ENCODE measurements at regions not wholly inside any gene's neighbourhood (a gene's known extent, or its start where the extent isn't known, plus 50 kb on each side); places are given as distances from the start of the nearest gene placed in this dataset.

DNA sequence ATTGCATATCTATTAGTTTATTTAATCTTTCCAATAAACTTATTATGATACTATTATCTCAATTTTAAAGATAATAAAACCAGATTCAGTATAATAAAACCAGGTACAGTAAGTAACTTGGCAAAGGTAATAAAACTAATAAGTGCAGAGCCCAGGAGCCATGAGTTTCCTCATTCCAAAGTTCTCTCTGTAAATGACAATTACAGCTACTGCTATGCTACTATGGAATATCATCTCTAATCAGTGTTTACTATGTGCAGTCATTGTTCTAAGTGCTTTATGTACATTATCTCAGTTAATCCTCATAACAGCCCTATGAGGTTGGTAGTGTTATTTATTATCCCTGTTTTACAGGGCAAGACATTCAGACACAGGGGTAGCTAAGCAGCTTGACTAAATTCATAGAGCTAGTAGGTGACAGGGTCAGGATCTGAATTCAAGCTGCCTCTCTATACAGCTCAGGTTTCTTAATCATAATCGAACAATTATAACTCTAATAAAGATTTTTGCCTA, 285.0 kb upstream of the PITX2 start:
- H2BK5ac ChIP-seq (ENCODE audit: low read depth, low read length), result no peak overlapping the region
- H4K5ac ChIP-seq (ENCODE audit: insufficient read length, low read depth, low read length), result no peak overlapping the region
- H3K56ac ChIP-seq (replicated peaks; ENCODE audit: insufficient read length, low read depth, low read length), result no peak overlapping the region
- no peak overlapping the region for H4K91ac ChIP-seq (replicated peaks; ENCODE audit: insufficient read length, low read length)
- no peaks in the 10 kb centered on the region for H4K20me1 ChIP-seq (replicated peaks in 1 of 2; ENCODE audit: control insufficient read depth in 1 of 2, insufficient read depth in 2 of 2, low read length in 2 of 2)
- H3K27ac ChIP-seq (ENCODE audit: low read depth, low read length), result no peak overlapping the region
- H3K79me1 ChIP-seq (ENCODE audit: low read depth, low read length), result no peaks in the 10 kb centered on the region
- no peak overlapping the region for H2AK5ac ChIP-seq (ENCODE audit: low read depth, low read length)
- no peak overlapping the region for H3K14ac ChIP-seq (ENCODE audit: insufficient read length)
- no peak overlapping the region for H2BK20ac ChIP-seq (ENCODE audit: low read length)
- no peak overlapping the region for H3K4me3 ChIP-seq (ENCODE audit: extremely low read depth in 1 of 4, insufficient read depth in 2 of 4, low read depth in 3 of 4, low read length in 4 of 4)
- 100% methylated on average over 1 of the region's 1 CpG; no CpG with 5 or more reads in 1 of the 2 experiments for WGBS, 2 experiments (ENCODE audit: extremely low coverage in 1 of 2, insufficient coverage in 1 of 2, insufficient read length in 1 of 2, insufficient replicate concordance in 2 of 2, low coverage in 1 of 2, low lambda C conversion rate in 2 of 2, missing lambda C conversion rate in 1 of 2)
- no peaks in the 10 kb centered on the region for H3K79me2 ChIP-seq (ENCODE audit: control insufficient read depth in 1 of 2, insufficient read depth in 2 of 2, low read length in 2 of 2)
- no peaks in the 10 kb centered on the region for H3K36me3 ChIP-seq (ENCODE audit: control insufficient read depth in 2 of 4, insufficient read depth in 4 of 4, low read length in 3 of 4)
- H3K9me3 ChIP-seq (ENCODE audit: insufficient read depth in 2 of 2, low read depth in 1 of 2, low read length in 1 of 2), result no peaks in the 10 kb centered on the region
- CTCF ChIA-PET (ENCODE audit: partially characterized antibody), result no interaction called here
- no peaks in the 10 kb centered on the region for H3K4me1 ChIP-seq (replicated peaks in 1 of 4; ENCODE audit: control insufficient read depth in 3 of 4, insufficient read depth in 4 of 4, low read length in 3 of 4)
- H3K27me3 ChIP-seq (replicated peaks in 1 of 4; ENCODE audit: control insufficient read depth in 3 of 4, extremely low read depth in 1 of 4, insufficient read depth in 3 of 4, low read length in 3 of 4), result no peaks in the 10 kb centered on the region
- H4K8ac ChIP-seq (ENCODE audit: extremely low read depth, insufficient read depth, low read length), result no peak overlapping the region
- H3K9ac ChIP-seq (replicated peaks in 1 of 4; ENCODE audit: extremely low read depth in 1 of 4, low read depth in 3 of 4, low read length in 3 of 4), result no peak overlapping the region
- H3K18ac ChIP-seq (ENCODE audit: extremely low read depth, low read length), result no peak overlapping the region
- no peak overlapping the region for H3K4ac ChIP-seq (replicated peaks; ENCODE audit: insufficient read length, low read depth, low read length)
- H2BK12ac ChIP-seq (ENCODE audit: low read depth, low read length), result no peak overlapping the region
- DNase-seq (ENCODE audit: low read depth in 1 of 2, low spot score in 2 of 2) (no peak), FAIRE-seq (no peak)
- H3K4me2 ChIP-seq (ENCODE audit: insufficient read depth in 1 of 2, low read depth in 2 of 2, low read length in 2 of 2), result no peak overlapping the region
- H2BK15ac ChIP-seq (ENCODE audit: low read length), result no peak overlapping the region
- no peaks in the 10 kb centered on the region for H3K23me2 ChIP-seq (ENCODE audit: low read depth, low read length)
- no peak overlapping the region for H2BK120ac ChIP-seq (replicated peaks; ENCODE audit: low read depth, low read length)
- no peak overlapping the region for H3K23ac ChIP-seq (ENCODE audit: insufficient read length)
- H2AFZ ChIP-seq (ENCODE audit: low read length), result no peak overlapping the region
- POLR2A ChIA-PET (ENCODE audit: partially characterized antibody), result no interaction called here
- TF ChIP-seq ATF2 (IDR thresholded peaks at IDR 0.05; ENCODE audit: low read length), result no peak
